Keratinocyte (primary cell): ENCODE measurements at regions not wholly inside any gene's neighbourhood (a gene's known extent, or its start where the extent isn't known, plus 50 kb on each side); places are given as distances from the start of the nearest gene placed in this dataset.

Source experiments
- CTCF ChIP-seq, 3 experiments: IDR thresholded peaks in 1 of 3; conservative IDR thresholded peaks in 1 of 3; optimal IDR thresholded peaks in 1 of 3; 2 replicates in 2 of 3; 3 replicates in 1 of 3; pipeline versions ENCODE3 to v1.5.1; 2011; ENCODE audit warnings: low read length in 3 of 3, mild to moderate bottlenecking in 3 of 3, moderate library complexity in 2 of 3, control low read depth in 1 of 3, inconsistent platforms in 1 of 3; ENCODE audit not compliant: insufficient read depth in 2 of 3; ENCODE audit errors: extremely low read depth in 1 of 3
- EZH2 ChIP-seq: IDR thresholded peaks from one replicate; pipeline ENCODE4 v1.6.1; 2012; ENCODE audit warnings: inconsistent platforms, mild to moderate bottlenecking, low read length, moderate library complexity

- TF ChIP-seq CTCF (optimal IDR thresholded peaks at IDR 0.05 in 1 of 3, IDR thresholded peaks at IDR 0.05 in 1 of 3, conservative IDR thresholded peaks at IDR 0.05 in 1 of 3; ENCODE audit: extremely low read depth in 1 of 3, insufficient read depth in 2 of 3, low read length in 3 of 3) (no peak), EZH2 (no peak)
Measured at GRCh38 chr4:116070283-116070682, 956.9 kb upstream of the NDST4 start.
